Spleen (tissue), 11 donors: ENCODE measurements at regions not wholly inside any gene's neighbourhood (a gene's known extent, or its start where the extent isn't known, plus 50 kb on each side); places are given as distances from the start of the nearest gene placed in this dataset.

Experiments used
- DNase-seq: peaks from one replicate; pipeline ENCODE4 v3.0.0-alpha.2; 2020
- H3K27ac ChIP-seq, 8 donors: fragments of 200-600 bp; sonication (generic) in 7 of 8; 1 replicate in 4 of 8; 2 replicates in 4 of 8; pipeline versions ENCODE4 v1.5.0 to v1.8.0; 2016 to 2021; ENCODE audit warnings: inconsistent platforms in 4 of 8, mild to moderate bottlenecking in 4 of 8, moderate library complexity in 1 of 8
- H3K27me3 ChIP-seq, 7 donors: fragments of 200-600 bp; sonication (generic) in 6 of 7; replicated peaks in 1 of 7; 1 replicate in 4 of 7; 2 replicates in 3 of 7; pipeline versions ENCODE4 v1.5.0 to v1.8.0; 2016 to 2021; ENCODE audit warnings: inconsistent platforms in 3 of 7, mild to moderate bottlenecking in 1 of 7
- H3K36me3 ChIP-seq, 6 donors: fragments of 200-600 bp; sonication (generic) in 5 of 6; 1 replicate in 4 of 6; 2 replicates in 2 of 6; pipeline versions ENCODE4 v1.5.0 to v1.8.0; 2016 to 2021; ENCODE audit warnings: inconsistent platforms in 2 of 6
- H3K4me1 ChIP-seq, 6 donors: fragments of 200-600 bp; sonication (generic) in 5 of 6; 1 replicate in 3 of 6; 2 replicates in 3 of 6; pipeline versions ENCODE4 v1.5.0 to v1.8.0; 2016 to 2021; ENCODE audit warnings: inconsistent platforms in 3 of 6
- H3K4me3 ChIP-seq, 8 donors: fragments of 200-600 bp; sonication (generic) in 7 of 8; 1 replicate in 4 of 8; 2 replicates in 4 of 8; pipeline versions ENCODE4 v1.5.0 to v1.8.0; 2016 to 2021; ENCODE audit warnings: inconsistent platforms in 4 of 8, mild to moderate bottlenecking in 4 of 8, moderate library complexity in 2 of 8
- H3K9me3 ChIP-seq, 8 donors: fragments of 200-600 bp; sonication (generic) in 7 of 8; 1 replicate in 4 of 8; 2 replicates in 4 of 8; pipeline versions ENCODE4 v1.5.0 to v1.8.0; 2016 to 2021; ENCODE audit warnings: inconsistent platforms in 4 of 8
- POLR2A ChIP-seq, 3 donors: fragments of 450-650 bp; IDR thresholded peaks; one replicate each; pipeline ENCODE4 v1.5.1; 2017; ENCODE audit warnings: antibody characterized with exemption in 3 of 3, mild to moderate bottlenecking in 1 of 3
- POLR2AphosphoS5 ChIP-seq, 3 donors: sonication (generic); formaldehyde crosslinking; IDR thresholded peaks; one replicate each; pipeline ENCODE4 v1.5.1; 2017; ENCODE audit warnings: antibody characterized with exemption in 3 of 3
- WGBS, 5 donors: extraction: QIAGEN DNeasy Blood & Tissue Kit in 3 of 5; methylation state at CpG; one replicate each; pipeline versions ENCODE4 v1.1.5 to v1.1.7; 2013 to 2018; 5-methylcytosine and 5-hydroxymethylcytosine counted together
- intact Hi-C: fragments of 100-400 bp; cut with DNase I; formaldehyde crosslinking; loops from one replicate; pipeline ENCODE4 v1.15.0; 2023; ENCODE audit warnings: low total_unique reads
- TF ChIP-seq, protein P1 (sequence below), 11 experiments: fragments of 200-600 bp in 7 of 11; fragments of 450-650 bp in 4 of 11; sonication (generic) in 4 of 11; IDR thresholded peaks in 8 of 11; conservative IDR thresholded peaks in 3 of 11; 1 replicate in 7 of 11; 2 replicates in 4 of 11; pipeline versions ENCODE4 v1.4.0 to v1.8.0; 2016 to 2021; ENCODE audit warnings: antibody characterized with exemption in 11 of 11, inconsistent platforms in 4 of 11, mild to moderate bottlenecking in 1 of 11
- donor health status: healthy with polysubstance abuse.
- donor health status: DM: no; HTN: no; CAD: no; lungs with moderate emphysema.
- donor health status: DM: no; HTN: no; CAD: no.
- donor health status: Bipolar disorder and iron deficiency.
- donor health status: healthy.
- donor health status: DM: no; HTN: no; CAD: no.
- donor health status: DM: yes; HTN: yes; CAD: no.

DNA sequence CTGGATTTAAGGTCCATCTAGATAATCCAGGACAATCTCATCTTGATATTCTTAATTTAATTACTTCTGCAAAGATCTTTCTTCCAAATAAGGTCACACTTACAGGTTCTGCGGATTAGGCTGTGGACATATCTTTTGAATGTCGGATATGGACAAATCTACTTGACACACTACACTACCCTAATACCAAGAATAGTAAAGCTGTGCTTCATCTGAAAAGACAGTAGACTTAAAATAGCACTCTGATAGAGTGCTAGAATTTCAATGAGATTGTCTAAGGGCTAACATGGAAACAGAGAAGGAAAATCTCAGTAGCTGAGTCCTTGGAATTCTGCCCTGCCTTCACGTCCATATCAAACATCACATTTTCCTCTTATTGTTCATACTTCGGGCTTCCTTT, 1238.0 kb downstream of the EPHA7 start:
- no peaks in the 10 kb centered on the region for H3K4me1 ChIP-seq
- WGBS, 5 donors: 77 to 84% (median 82%) methylated on average over 4 of the region's 4 CpGs
- no peak overlapping the region for H3K4me3 ChIP-seq
- TF ChIP-seq, protein P1, sequence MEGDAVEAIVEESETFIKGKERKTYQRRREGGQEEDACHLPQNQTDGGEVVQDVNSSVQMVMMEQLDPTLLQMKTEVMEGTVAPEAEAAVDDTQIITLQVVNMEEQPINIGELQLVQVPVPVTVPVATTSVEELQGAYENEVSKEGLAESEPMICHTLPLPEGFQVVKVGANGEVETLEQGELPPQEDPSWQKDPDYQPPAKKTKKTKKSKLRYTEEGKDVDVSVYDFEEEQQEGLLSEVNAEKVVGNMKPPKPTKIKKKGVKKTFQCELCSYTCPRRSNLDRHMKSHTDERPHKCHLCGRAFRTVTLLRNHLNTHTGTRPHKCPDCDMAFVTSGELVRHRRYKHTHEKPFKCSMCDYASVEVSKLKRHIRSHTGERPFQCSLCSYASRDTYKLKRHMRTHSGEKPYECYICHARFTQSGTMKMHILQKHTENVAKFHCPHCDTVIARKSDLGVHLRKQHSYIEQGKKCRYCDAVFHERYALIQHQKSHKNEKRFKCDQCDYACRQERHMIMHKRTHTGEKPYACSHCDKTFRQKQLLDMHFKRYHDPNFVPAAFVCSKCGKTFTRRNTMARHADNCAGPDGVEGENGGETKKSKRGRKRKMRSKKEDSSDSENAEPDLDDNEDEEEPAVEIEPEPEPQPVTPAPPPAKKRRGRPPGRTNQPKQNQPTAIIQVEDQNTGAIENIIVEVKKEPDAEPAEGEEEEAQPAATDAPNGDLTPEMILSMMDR (IDR thresholded peaks at IDR 0.05 in 8 of 11, conservative IDR thresholded peaks at IDR 0.05 in 3 of 11): no peak
- no peak for TF ChIP-seq POLR2AphosphoS5 (IDR thresholded peaks at IDR 0.05)
- no peak for TF ChIP-seq POLR2A (IDR thresholded peaks at IDR 0.05)
- intact Hi-C loops: no loop called here
- no peaks in the 10 kb centered on the region for H3K27me3 ChIP-seq
- H3K36me3 ChIP-seq: no peaks in the 10 kb centered on the region
- H3K9me3 ChIP-seq: no peaks in the 10 kb centered on the region
- no peak for DNase-seq
- H3K27ac ChIP-seq: no peak overlapping the region

GRCh38 chr6:92180090-92180489, 1239.3 kb downstream of the EPHA7 start:
- no peaks in the 10 kb centered on the region for H3K36me3 ChIP-seq
- no peak overlapping the region for H3K27ac ChIP-seq
- H3K9me3 ChIP-seq: no peaks in the 10 kb centered on the region
- no peak overlapping the region for H3K4me3 ChIP-seq
- no peaks in the 10 kb centered on the region for H3K4me1 ChIP-seq
- TF ChIP-seq POLR2AphosphoS5 (IDR thresholded peaks at IDR 0.05) (no peak), POLR2A (IDR thresholded peaks at IDR 0.05) (no peak)
- TF ChIP-seq, protein P1 (IDR thresholded peaks at IDR 0.05 in 8 of 11, conservative IDR thresholded peaks at IDR 0.05 in 3 of 11): no peak
- H3K27me3 ChIP-seq: no peaks in the 10 kb centered on the region
- no peak for DNase-seq
- intact Hi-C loops: no loop called here
- 80 to 92% (median 85%) methylated on average over 2 of the region's 2 CpGs for WGBS, 5 donors

GRCh38 chr6:92176666-92177065, 1242.7 kb downstream of the EPHA7 start:
- Histone ChIP-seq H3K27ac (no peak overlapping the region), H3K36me3 (no peaks in the 10 kb centered on the region), H3K9me3 (no peaks in the 10 kb centered on the region), H3K27me3 (no peaks in the 10 kb centered on the region), H3K4me3 (no peak overlapping the region), H3K4me1 (no peaks in the 10 kb centered on the region)
- DNase-seq: no peak
- TF ChIP-seq POLR2AphosphoS5 (IDR thresholded peaks at IDR 0.05) (no peak), POLR2A (IDR thresholded peaks at IDR 0.05) (no peak)
- TF ChIP-seq, protein P1 (IDR thresholded peaks at IDR 0.05 in 8 of 11, conservative IDR thresholded peaks at IDR 0.05 in 3 of 11): no peak
- WGBS, 5 donors: 33 to 65% (median 53%) methylated on average over 1 of the region's 1 CpG
- intact Hi-C loops: no loop called here

DNA sequence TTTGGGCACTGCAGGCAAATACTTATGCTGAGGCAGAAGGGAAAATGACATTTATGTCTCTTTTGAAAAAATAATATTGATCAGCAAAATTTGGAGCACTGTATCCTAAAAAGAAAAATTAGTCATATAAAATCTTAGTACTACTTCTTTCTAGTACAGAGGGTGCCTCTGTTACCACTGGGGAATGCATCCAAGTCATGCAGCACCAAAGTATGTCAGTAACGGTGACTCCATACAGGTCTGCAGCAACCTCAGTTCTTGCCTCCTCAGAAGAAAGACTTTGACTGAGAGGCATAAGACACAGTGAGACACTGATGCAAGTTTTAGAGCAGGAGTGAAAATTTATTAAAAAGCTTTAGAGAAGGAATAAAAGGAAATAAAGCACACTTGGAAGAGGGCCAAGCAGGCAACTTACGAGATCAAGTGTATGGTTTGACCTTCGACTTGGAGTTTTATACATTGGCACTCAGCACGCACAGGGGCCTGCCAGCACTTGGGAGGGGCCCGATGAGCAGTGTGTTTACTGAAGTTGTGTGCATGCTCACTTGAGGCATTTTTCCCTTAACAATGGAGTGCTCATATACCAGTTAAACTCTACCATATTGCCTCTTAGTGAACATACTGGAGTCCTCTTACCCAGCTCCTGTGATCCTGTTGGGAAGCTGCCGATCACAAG, 1244.8 kb downstream of the EPHA7 start:
- 75 to 86% (median 82%) methylated on average over 6 of the region's 6 CpGs for WGBS, 5 donors
- no peak overlapping the region for H3K27ac ChIP-seq
- TF ChIP-seq, protein P1 (IDR thresholded peaks at IDR 0.05 in 8 of 11, conservative IDR thresholded peaks at IDR 0.05 in 3 of 11): no peak
- TF ChIP-seq POLR2AphosphoS5 (IDR thresholded peaks at IDR 0.05): no peak
- no peaks in the 10 kb centered on the region for H3K4me1 ChIP-seq
- no peaks in the 10 kb centered on the region for H3K9me3 ChIP-seq
- no peaks in the 10 kb centered on the region for H3K36me3 ChIP-seq
- DNase-seq: no peak
- H3K27me3 ChIP-seq: no peaks in the 10 kb centered on the region
- intact Hi-C loops: no loop called here
- H3K4me3 ChIP-seq: no peak overlapping the region
